ENCODE measurements at regions not wholly inside any gene's neighbourhood (a gene's known extent, or its start where the extent isn't known, plus 50 kb on each side); places are given as distances from the start of the nearest gene placed in this dataset.

GRCh38 chr3:13749063-13749764, 130.7 kb downstream of the WNT7A start:
- H3K4me1 Mint-ChIP-seq (ENCODE audit: low read depth, unreplicated experiment) = no peaks in the 10 kb centered on the region
- no peaks in the 10 kb centered on the region for H3K36me3 Mint-ChIP-seq (ENCODE audit: insufficient read depth, unreplicated experiment)
- DNase-seq = no peak
- TF ChIP-seq, protein P1, sequence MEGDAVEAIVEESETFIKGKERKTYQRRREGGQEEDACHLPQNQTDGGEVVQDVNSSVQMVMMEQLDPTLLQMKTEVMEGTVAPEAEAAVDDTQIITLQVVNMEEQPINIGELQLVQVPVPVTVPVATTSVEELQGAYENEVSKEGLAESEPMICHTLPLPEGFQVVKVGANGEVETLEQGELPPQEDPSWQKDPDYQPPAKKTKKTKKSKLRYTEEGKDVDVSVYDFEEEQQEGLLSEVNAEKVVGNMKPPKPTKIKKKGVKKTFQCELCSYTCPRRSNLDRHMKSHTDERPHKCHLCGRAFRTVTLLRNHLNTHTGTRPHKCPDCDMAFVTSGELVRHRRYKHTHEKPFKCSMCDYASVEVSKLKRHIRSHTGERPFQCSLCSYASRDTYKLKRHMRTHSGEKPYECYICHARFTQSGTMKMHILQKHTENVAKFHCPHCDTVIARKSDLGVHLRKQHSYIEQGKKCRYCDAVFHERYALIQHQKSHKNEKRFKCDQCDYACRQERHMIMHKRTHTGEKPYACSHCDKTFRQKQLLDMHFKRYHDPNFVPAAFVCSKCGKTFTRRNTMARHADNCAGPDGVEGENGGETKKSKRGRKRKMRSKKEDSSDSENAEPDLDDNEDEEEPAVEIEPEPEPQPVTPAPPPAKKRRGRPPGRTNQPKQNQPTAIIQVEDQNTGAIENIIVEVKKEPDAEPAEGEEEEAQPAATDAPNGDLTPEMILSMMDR (IDR thresholded peaks at IDR 0.05; ENCODE audit: unreplicated experiment) = no peak
- no peaks in the 10 kb centered on the region for H3K9me3 Mint-ChIP-seq (ENCODE audit: low read depth, unreplicated experiment)
- H3K27me3 Mint-ChIP-seq (ENCODE audit: unreplicated experiment) = peaks cover 36% of the 10 kb centered on the region
- no peak overlapping the region for H3K27ac Mint-ChIP-seq (ENCODE audit: unreplicated experiment)
- no peak overlapping the region for H3K4me3 Mint-ChIP-seq (ENCODE audit: low read depth, unreplicated experiment)
- no TSS peak for BruUV-seq (replicated peaks)
- intact Hi-C loops (cut with micrococcal nuclease; ENCODE audit: unreplicated experiment) = no loop called here
- CTCF ChIA-PET = no interaction called here

DNA sequence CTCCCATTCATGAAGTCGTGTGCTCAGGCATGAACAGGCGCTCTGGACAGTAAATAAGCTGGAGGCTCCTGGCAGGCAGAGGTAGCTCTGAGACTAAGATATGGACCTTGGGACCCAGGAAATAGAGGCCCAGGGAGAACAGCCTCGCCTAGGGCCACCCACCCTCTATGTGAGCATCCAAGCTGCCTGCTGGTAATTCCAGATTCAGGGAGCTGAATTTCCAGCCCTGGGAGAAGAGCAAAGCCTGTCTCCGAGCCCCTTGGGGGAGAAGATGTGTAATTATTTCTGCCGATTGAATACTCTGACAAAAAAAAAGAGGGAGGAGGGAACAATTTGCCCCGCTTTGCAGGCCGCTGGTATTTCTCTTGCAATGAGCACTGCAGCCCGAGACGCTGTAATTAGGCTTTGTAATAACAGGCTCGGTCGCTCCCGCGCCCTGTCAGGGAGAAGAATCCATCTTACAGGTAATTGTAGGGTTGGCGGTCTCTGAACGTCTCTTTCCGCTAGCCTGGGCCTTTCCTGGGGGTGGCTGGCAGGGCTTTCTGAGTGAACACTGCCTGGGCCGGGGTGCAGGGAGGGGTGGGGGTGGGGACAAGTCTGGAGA, 131.5 kb downstream of the WNT7A start:
- peaks cover 45% of the 10 kb centered on the region for H3K27me3 Mint-ChIP-seq (ENCODE audit: unreplicated experiment)
- H3K27ac Mint-ChIP-seq (ENCODE audit: unreplicated experiment) = no peak overlapping the region
- intact Hi-C loops (cut with micrococcal nuclease; ENCODE audit: unreplicated experiment) = no loop called here
- H3K9me3 Mint-ChIP-seq (ENCODE audit: low read depth, unreplicated experiment) = no peaks in the 10 kb centered on the region
- no peaks in the 10 kb centered on the region for H3K4me1 Mint-ChIP-seq (ENCODE audit: low read depth, unreplicated experiment)
- no peak for DNase-seq
- BruUV-seq (replicated peaks) = no TSS peak
- no peaks in the 10 kb centered on the region for H3K36me3 Mint-ChIP-seq (ENCODE audit: insufficient read depth, unreplicated experiment)
- H3K4me3 Mint-ChIP-seq (ENCODE audit: low read depth, unreplicated experiment) = no peak overlapping the region
- TF ChIP-seq, protein P1 (IDR thresholded peaks at IDR 0.05; ENCODE audit: unreplicated experiment) = no peak
- CTCF ChIA-PET = interaction anchor here (0.6 kb wide), 1 partner anchor 141 kb away, joined by 4 read pairs; no protein-coding TSS in a partner anchor

GRCh38 chr3:13747627-13748026, 132.2 kb downstream of the WNT7A start:
- Mint-ChIP-seq H3K4me1 (ENCODE audit: low read depth, unreplicated experiment) (no peaks in the 10 kb centered on the region), H3K4me3 (ENCODE audit: low read depth, unreplicated experiment) (no peak overlapping the region), H3K9me3 (ENCODE audit: low read depth, unreplicated experiment) (no peaks in the 10 kb centered on the region), H3K27me3 (ENCODE audit: unreplicated experiment) (peaks cover 52% of the 10 kb centered on the region), H3K36me3 (ENCODE audit: insufficient read depth, unreplicated experiment) (no peaks in the 10 kb centered on the region), H3K27ac (ENCODE audit: unreplicated experiment) (no peak overlapping the region)
- no peak for DNase-seq
- intact Hi-C loops (cut with micrococcal nuclease; ENCODE audit: unreplicated experiment) = no loop called here
- CTCF ChIA-PET = interaction anchor here (0.6 kb wide), 1 partner anchor 142 kb away, joined by 4 read pairs; no protein-coding TSS in a partner anchor
- TF ChIP-seq, protein P1 (IDR thresholded peaks at IDR 0.05; ENCODE audit: unreplicated experiment) = no peak
- BruUV-seq (replicated peaks) = no TSS peak

GRCh38 chr3:13746385-13746784, 133.5 kb downstream of the WNT7A start:
- CTCF ChIA-PET = interaction anchor here (0.6 kb wide), 1 partner anchor 115 kb away, joined by 4 read pairs; no protein-coding TSS in a partner anchor
- H3K4me1 Mint-ChIP-seq (ENCODE audit: low read depth, unreplicated experiment) = no peaks in the 10 kb centered on the region
- no peaks in the 10 kb centered on the region for H3K36me3 Mint-ChIP-seq (ENCODE audit: insufficient read depth, unreplicated experiment)
- TF ChIP-seq, protein P1 (IDR thresholded peaks at IDR 0.05; ENCODE audit: unreplicated experiment) = no peak
- no peak overlapping the region for H3K27ac Mint-ChIP-seq (ENCODE audit: unreplicated experiment)
- no TSS peak for BruUV-seq (replicated peaks)
- H3K27me3 Mint-ChIP-seq (ENCODE audit: unreplicated experiment) = peaks cover 65% of the 10 kb centered on the region
- H3K4me3 Mint-ChIP-seq (ENCODE audit: low read depth, unreplicated experiment) = no peak overlapping the region
- intact Hi-C loops (cut with micrococcal nuclease; ENCODE audit: unreplicated experiment) = no loop called here
- no peak for DNase-seq
- no peaks in the 10 kb centered on the region for H3K9me3 Mint-ChIP-seq (ENCODE audit: low read depth, unreplicated experiment)
